Hippocampal formation (tissue), 2 donors: ENCODE measurements at regions not wholly inside any gene's neighbourhood (a gene's known extent, or its start where the extent isn't known, plus 50 kb on each side); places are given as distances from the start of the nearest gene placed in this dataset.

Experiments used
- DNase-seq, 2 donors: peaks; one replicate each; lab custom pipeline; 2025; lab: John Stamatoyannopoulos, UW

GRCh38 chr15:46646490-46646889 lies 1011.7 kb downstream of the SQOR start:
- DNase-seq: no peak

- DNase-seq: no peak
Observed at GRCh38 chr15:46647046-46647445, 1012.2 kb downstream of the SQOR start.

DNA sequence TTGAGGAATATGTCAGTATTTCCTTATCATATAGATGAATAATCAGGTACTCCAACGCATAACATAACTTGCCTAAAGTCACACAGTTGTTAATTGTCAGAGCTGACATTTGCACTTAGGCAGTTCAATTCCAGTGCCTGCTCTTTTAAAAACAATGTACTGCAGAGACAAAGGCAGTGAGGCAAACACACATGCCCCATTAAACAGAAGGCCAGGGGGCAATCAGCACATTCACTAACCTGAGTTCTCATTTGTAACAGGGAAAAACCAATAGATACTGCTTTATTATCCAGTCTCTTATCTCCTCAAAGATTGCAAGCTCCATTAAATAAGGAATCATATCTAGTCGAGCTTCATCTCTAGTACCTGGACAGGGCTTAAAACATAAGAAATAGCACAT lies 1017.4 kb downstream of the SQOR start:
- DNase-seq: no peak

GRCh38 chr15:46654993-46655392 lies 1020.2 kb downstream of the SQOR start:
- DNase-seq: no peak

DNA sequence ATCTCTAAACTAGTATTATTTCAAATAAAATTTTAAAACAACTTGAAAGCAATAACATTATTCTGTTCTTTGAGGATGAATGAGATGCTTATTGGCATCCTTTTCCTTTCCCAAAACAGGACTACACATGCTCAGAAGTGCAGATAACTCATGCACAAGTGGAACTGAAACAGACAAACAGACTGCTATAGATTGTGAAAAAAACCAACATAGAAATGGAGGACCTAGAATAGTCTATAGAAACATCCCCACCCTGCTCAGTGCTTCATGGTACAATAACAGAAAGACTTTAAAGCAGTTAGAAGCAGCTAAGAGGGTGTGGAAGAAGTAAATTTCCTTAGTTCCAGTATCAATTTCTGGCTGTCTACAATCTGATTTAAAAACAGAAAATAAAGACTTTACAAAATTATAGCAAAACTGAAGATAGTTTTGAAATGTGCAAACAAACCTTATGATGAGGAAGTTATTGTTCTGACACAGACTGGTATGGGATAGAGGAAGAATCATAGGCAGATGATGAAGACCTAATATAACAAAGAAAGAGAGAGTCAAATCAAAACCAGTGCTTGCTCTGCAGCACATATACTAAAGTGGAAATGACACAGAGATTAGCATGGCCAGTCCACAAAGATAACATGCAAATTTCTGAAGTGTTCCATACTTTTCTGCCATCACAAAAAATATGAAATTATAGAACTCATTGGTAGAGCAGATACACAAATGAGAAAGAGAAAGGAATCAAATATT lies 1025.4 kb downstream of the SQOR start:
- no peak for DNase-seq

GRCh38 chr15:46670258-46670657 lies 1035.4 kb downstream of the SQOR start:
- no peak for DNase-seq

DNA sequence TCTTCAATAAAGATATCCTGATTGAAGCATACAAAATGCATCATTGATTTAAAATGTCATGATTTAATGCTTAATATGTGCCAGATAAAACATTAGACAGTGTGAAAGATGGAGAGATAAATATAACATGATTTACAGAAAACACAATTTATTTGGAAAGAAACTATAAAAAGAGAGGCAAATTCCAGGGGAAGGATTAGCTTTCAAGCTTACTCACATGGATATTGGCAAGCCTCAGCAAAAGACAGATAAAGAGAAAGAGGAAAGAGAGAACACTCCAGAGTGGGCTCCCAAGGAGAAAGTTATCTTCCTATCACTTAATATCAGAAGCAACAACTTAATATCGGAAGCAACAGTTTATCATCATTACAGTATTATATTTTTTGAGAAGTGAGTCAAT lies 1036.5 kb downstream of the SQOR start:
- DNase-seq: no peak

GRCh38 chr15:46672041-46672440 lies 1037.2 kb downstream of the SQOR start:
- DNase-seq: no peak

DNA sequence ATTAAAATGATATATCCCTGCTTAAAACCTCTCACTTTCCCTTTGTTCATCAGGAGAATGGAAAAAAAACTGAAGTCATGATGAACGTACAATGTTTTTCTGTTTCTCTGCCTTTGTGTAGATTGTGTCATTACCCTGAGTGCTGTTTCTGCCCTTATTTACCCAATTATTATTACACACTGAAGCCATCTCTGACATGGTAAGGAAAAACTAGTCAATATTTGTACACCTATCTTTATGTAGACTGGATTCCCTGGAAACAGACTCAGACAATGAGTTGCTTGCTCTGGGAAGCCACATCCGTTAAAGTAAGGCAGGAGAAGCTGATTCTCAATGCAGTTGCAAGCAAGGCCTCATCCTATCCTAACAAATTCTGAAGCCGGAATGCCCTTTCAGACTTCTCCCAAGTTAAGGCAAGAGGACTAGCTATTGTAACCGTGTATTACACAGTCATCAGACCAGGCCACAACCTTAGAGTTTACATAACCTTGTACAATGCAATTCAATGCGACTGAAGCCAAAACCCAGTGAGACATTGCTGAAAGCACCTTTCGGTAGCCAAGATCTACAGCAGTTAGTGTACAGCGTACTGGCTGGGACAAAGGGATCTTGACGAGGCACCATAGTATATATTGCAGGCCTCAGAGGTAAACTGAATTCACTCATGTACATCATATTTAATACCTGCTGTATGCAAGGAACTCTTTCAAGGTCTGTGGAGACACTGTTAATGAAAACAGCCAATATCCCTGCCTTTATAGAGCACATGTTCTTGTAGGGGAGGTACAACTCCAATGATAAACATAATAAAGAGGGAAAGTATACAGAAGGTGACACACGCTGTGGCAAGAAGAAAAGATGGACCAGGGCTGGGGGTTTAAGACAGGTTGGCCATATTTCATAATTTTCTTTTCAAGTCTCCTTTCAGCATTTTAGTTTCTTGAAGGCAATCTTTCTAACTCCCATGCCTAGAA lies 1040.8 kb upstream of the SEMA6D start:
- DNase-seq: no peak

DNA sequence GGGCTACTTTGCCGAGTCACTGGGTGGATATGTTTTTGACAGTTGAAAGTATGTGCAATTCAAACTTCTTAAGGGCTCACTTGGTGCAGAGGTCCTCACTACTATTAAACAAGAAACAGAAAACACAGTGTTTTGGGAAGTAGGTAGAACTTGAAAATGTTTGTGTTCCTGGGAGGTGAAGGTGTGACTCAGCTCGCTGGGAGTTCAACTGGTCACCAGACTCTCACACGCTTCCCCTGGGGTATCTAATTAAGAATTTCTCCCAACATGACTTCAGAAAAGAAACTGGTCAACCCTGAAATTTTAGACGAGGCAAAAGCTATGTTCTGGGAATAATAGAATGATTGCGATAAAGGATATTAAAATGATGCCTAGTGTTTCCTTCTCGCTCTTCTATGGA lies 1039.8 kb upstream of the SEMA6D start:
- DNase-seq: no peak

DNA sequence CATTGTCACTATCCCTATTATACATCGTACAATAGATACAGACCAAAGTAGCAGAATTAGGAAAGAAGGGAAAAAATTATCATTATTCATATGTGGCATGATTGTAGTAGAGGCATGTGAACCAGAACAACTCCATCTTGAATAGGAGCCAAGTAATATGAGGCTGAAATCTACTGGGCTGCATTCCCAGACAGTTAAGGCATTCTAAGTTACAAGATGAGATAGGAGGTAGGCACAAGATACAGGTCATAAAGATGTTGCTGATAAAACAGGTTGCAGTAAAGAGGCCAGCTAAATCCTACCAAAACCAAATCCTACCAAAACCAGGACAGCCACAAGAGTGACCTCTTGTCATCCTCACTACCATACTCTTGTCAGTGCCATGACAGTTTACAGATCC lies 1035.4 kb upstream of the SEMA6D start:
- no peak for DNase-seq

- no peak for DNase-seq
Observed at GRCh38 chr15:46682969-46683791, 1034.1 kb upstream of the SEMA6D start.

- DNase-seq: no peak
Observed at GRCh38 chr15:46685096-46685495, 1032.2 kb upstream of the SEMA6D start.

- no peak for DNase-seq
Observed at GRCh38 chr15:46685681-46686080, 1031.6 kb upstream of the SEMA6D start.

DNA sequence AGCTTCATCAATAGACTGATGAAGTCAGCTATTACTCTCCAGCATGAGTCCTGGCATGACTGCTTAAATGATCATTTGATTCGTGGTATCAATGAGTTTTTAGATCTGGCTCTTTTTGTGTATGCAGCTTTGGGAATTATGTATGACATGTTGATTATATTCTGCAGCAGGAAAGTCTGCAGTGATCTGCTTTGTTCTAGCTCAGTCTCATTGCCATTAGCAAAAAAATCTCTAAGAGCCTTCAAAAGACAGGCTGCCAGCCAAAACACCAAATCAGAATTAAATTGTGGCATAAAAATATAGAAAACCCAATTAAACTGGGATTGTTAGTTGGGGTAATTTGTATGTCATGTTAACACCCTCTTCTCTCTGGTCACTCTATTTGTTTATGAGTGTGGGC lies 1021.0 kb upstream of the SEMA6D start:
- DNase-seq: no peak

DNA sequence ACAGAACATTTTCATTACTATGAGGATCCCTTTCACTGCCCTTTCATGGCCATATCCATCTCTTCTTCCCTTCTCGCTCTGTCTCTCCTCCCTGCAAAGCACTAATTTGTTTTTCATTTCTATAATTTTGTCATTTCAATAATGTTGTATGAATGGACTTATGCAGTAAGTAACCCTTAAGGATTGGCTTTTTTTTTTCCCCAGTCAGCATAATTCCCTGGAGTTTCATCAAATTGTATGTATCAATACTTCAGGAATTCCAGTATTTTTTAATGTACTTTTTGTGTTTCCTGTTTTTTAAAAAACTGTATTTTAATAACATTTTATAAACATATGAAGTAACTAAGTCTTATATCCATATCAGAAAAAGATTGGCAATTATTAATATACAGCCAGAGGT lies 1016.0 kb upstream of the SEMA6D start:
- no peak for DNase-seq

GRCh38 chr15:46701896-46702295 lies 1015.4 kb upstream of the SEMA6D start:
- DNase-seq: no peak

- DNase-seq: no peak
Observed at GRCh38 chr15:46703020-46703861, 1014.1 kb upstream of the SEMA6D start.

DNA sequence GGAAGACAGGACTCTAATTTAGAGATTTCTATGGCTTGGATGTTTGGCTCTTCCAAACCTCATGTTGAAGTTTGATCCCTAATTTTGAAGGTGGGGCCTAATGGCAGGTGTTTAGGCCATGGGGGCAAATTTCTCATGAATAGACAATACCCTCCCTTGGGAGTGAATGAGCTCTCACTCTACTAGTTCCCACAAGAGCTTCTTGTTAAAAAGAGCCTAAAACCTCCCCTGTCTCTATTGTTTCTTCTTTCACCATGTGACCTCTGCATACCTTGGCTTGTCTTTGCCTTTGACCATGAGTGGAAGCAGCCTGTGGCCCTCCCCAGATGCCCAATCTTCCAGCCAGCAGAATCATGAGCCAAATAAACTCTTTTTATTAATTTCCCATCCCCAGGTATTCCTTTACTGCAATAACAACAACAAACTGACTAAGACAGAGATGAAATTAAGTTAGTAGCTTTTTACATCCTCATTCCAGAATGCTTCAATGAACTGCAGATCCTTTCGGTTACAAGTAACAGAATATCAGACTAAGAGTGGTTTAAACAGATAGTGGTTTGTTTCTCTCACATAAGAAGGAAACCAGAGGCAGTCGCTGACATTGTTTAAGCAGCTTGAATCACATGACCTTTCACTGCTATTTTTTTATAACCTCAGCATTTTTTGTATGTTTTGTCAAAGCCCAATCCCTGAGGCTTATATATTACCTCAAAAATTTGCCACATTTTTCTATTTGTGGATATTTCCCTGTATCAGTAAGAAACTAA lies 1013.3 kb upstream of the SEMA6D start:
- no peak for DNase-seq

DNA sequence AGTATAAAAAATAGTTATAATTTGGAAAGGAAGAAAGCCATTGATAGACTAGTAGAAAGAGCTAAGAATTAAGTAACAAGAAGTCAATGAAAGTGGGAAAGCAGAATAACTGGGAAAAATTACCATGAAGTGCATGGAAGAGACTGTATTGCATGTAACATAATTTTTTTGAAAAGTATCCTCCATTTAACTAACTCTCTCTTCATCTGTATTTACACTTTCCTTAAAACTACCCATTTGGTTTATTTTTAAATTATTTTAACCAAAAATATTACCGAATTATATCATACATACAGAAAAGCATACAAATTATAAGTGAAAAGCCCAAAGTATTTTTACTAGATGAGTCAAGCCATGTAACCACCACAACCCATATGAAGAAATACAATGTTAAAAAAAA lies 1009.9 kb upstream of the SEMA6D start:
- no peak for DNase-seq

- DNase-seq: no peak
Observed at GRCh38 chr15:46708226-46708625, 1009.1 kb upstream of the SEMA6D start.
